ENCODE measurements at regions not wholly inside any gene's neighbourhood (a gene's known extent, or its start where the extent isn't known, plus 50 kb on each side); places are given as distances from the start of the nearest gene placed in this dataset.

DNA sequence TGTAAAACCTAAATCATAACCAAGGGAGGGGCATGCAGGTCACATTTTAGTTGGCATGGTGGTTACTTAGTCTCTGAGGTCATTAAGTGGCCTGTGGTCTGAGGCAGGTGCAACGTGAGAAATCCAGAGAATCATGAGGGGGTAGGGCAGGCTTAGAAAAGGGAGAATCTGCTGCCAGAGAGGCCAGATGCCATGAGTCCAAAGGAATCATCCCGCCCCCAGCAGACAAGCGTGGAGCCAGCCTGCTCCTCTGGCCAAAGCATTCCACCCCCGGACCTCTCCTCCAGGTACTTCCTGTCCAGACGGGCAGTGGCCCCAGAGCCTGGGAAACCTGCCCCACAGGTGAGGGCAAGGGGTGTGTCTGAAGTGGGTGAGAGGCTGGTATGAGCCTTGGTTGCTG is 196.4 kb upstream of the ZNF32 start:
- DNase-seq (ENCODE audit: low spot score), result no peak
- H2BK12ac ChIP-seq (ENCODE audit: low read length), result no peak overlapping the region
- no peak overlapping the region for H3K14ac ChIP-seq (ENCODE audit: low read length)
- no peak overlapping the region for H3K27ac ChIP-seq (replicated peaks; ENCODE audit: low read length)
- H2BK120ac ChIP-seq (ENCODE audit: low read depth, low read length), result no peak overlapping the region
- no peaks in the 10 kb centered on the region for H3K4me1 ChIP-seq (ENCODE audit: control insufficient read depth in 2 of 2, insufficient read depth in 1 of 2, low read depth in 1 of 2, low read length in 2 of 2)
- no peak overlapping the region for H4K91ac ChIP-seq (ENCODE audit: low read depth, low read length, poor library complexity)
- H3K9ac ChIP-seq (ENCODE audit: low read depth, low read length, poor library complexity), result no peak overlapping the region
- no peak overlapping the region for H2AK5ac ChIP-seq (ENCODE audit: low read depth, low read length)
- no peaks in the 10 kb centered on the region for H3K27me3 ChIP-seq (ENCODE audit: control insufficient read depth in 3 of 3, insufficient read depth in 3 of 3, low read depth in 1 of 3, low read length in 3 of 3)
- no CpG with 5 or more reads among the region's 5 CpGs for WGBS, 2 donors (ENCODE audit: extremely low coverage in 2 of 2, insufficient read length in 2 of 2, insufficient replicate concordance in 1 of 2)
- H3K23ac ChIP-seq (ENCODE audit: low read depth, low read length, poor library complexity), result no peak overlapping the region
- H4K8ac ChIP-seq (ENCODE audit: low read depth, low read length), result no peak overlapping the region
- no peaks in the 10 kb centered on the region for H3K9me3 ChIP-seq (replicated peaks in 1 of 2; ENCODE audit: control insufficient read depth in 2 of 2, insufficient read depth in 1 of 2, low read depth in 1 of 2, low read length in 2 of 2)
- no peak overlapping the region for H2BK5ac ChIP-seq (ENCODE audit: low read length)
- no peak overlapping the region for H3K4me3 ChIP-seq (ENCODE audit: low read length in 2 of 2)
- no peaks in the 10 kb centered on the region for H3K36me3 ChIP-seq (replicated peaks in 1 of 2; ENCODE audit: control insufficient read depth in 2 of 2, insufficient read depth in 2 of 2, low read length in 2 of 2)
- H3K4ac ChIP-seq (ENCODE audit: low read length), result no peak overlapping the region
- H3K4me2 ChIP-seq (ENCODE audit: insufficient read depth, low read length, poor library complexity, severe bottlenecking), result no peak overlapping the region
- H3K18ac ChIP-seq (ENCODE audit: low read length), result no peak overlapping the region
- H2BK15ac ChIP-seq (ENCODE audit: low read length), result no peak overlapping the region
- H2AFZ ChIP-seq (ENCODE audit: low read length), result no peak overlapping the region
- H3K79me1 ChIP-seq (ENCODE audit: low read depth, low read length), result no peaks in the 10 kb centered on the region

DNA sequence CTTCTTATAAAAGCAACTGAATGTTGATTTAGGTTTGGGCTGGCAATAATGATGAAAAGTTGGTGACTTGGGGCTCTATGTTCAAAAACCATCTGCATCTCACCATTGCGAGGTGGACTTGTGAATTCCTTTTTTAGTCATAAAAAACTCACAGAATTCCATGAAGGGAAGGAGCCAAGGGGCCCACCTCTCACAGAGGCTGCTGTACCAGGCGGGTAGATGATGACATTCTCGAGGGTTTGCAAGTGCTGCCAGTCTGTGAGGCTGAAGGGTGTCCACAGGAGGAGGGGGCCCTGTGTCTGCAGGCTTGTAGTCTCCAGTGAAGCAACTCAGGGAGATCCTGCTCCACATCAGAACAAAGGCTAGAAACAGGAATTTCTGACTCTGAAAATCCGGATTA is 195.5 kb upstream of the ZNF32 start:
- Histone ChIP-seq H2AK5ac (ENCODE audit: low read depth, low read length) (no peak overlapping the region), H3K14ac (ENCODE audit: low read length) (no peak overlapping the region), H2BK15ac (ENCODE audit: low read length) (no peak overlapping the region), H3K27ac (replicated peaks; ENCODE audit: low read length) (no peak overlapping the region), H3K9me3 (replicated peaks in 1 of 2; ENCODE audit: control insufficient read depth in 2 of 2, insufficient read depth in 1 of 2, low read depth in 1 of 2, low read length in 2 of 2) (no peaks in the 10 kb centered on the region), H4K91ac (ENCODE audit: low read depth, low read length, poor library complexity) (no peak overlapping the region), H3K4me1 (ENCODE audit: control insufficient read depth in 2 of 2, insufficient read depth in 1 of 2, low read depth in 1 of 2, low read length in 2 of 2) (no peaks in the 10 kb centered on the region), H3K4ac (ENCODE audit: low read length) (no peak overlapping the region), H2BK12ac (ENCODE audit: low read length) (no peak overlapping the region), H3K23ac (ENCODE audit: low read depth, low read length, poor library complexity) (no peak overlapping the region), H3K36me3 (replicated peaks in 1 of 2; ENCODE audit: control insufficient read depth in 2 of 2, insufficient read depth in 2 of 2, low read length in 2 of 2) (no peaks in the 10 kb centered on the region), H3K27me3 (ENCODE audit: control insufficient read depth in 3 of 3, insufficient read depth in 3 of 3, low read depth in 1 of 3, low read length in 3 of 3) (no peaks in the 10 kb centered on the region), H3K4me2 (ENCODE audit: insufficient read depth, low read length, poor library complexity, severe bottlenecking) (no peak overlapping the region), H3K79me1 (ENCODE audit: low read depth, low read length) (no peaks in the 10 kb centered on the region), H3K9ac (ENCODE audit: low read depth, low read length, poor library complexity) (no peak overlapping the region), H2BK120ac (ENCODE audit: low read depth, low read length) (no peak overlapping the region), H4K8ac (ENCODE audit: low read depth, low read length) (no peak overlapping the region), H3K18ac (ENCODE audit: low read length) (no peak overlapping the region), H2AFZ (ENCODE audit: low read length) (no peak overlapping the region), H2BK5ac (ENCODE audit: low read length) (no peak overlapping the region), H3K4me3 (ENCODE audit: low read length in 2 of 2) (no peak overlapping the region)
- no CpG with 5 or more reads among the region's 4 CpGs for WGBS, 2 donors (ENCODE audit: extremely low coverage in 2 of 2, insufficient read length in 2 of 2, insufficient replicate concordance in 1 of 2)
- DNase-seq (ENCODE audit: low spot score), result no peak

DNA sequence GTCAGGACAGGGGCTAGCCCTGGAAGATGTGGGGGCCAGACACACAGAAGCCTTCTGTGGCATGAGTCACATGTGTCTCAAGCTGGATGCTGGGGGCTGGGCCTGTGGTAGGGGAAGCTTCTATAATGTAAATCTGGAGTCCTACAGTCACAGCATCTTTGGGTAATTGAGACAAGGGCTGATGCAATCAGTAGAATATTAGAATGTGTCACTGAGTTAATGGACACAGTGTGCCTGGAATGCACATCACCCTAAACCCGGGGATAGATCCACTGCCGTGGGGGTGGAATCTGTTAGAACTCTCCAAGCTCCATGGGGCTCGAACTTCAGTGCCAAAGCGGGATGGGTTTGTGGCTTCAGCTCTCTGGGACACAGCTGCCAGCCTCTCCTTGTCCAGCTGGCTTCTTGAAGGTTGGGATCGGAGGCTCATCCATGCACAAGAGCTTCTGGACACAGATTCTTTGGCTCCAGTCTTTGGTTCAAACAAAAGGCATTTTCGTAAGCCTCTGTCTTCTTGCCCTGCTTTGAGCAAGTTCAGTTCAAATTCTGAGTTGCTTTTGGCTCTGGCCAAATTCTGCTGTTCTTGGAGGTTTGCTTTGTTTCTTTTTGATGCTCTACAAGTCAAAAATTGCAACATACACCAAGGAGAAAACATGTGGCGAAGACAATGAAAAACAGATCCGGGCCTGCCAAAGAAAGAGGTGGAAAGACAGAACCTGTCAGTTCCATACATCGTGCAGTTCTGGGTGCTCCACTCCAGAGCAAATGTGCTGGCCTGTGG is 194.8 kb upstream of the ZNF32 start:
- Histone ChIP-seq H4K8ac (ENCODE audit: low read depth, low read length) (no peak overlapping the region), H3K4me2 (ENCODE audit: insufficient read depth, low read length, poor library complexity, severe bottlenecking) (no peak overlapping the region), H3K27me3 (ENCODE audit: control insufficient read depth in 3 of 3, insufficient read depth in 3 of 3, low read depth in 1 of 3, low read length in 3 of 3) (no peaks in the 10 kb centered on the region), H3K79me1 (ENCODE audit: low read depth, low read length) (no peaks in the 10 kb centered on the region), H2BK120ac (ENCODE audit: low read depth, low read length) (no peak overlapping the region), H3K9ac (ENCODE audit: low read depth, low read length, poor library complexity) (no peak overlapping the region), H3K18ac (ENCODE audit: low read length) (no peak overlapping the region), H3K23ac (ENCODE audit: low read depth, low read length, poor library complexity) (no peak overlapping the region), H2AFZ (ENCODE audit: low read length) (no peak overlapping the region), H2BK12ac (ENCODE audit: low read length) (no peak overlapping the region), H3K14ac (ENCODE audit: low read length) (no peak overlapping the region), H2AK5ac (ENCODE audit: low read depth, low read length) (no peak overlapping the region), H3K27ac (replicated peaks; ENCODE audit: low read length) (no peak overlapping the region), H3K4me1 (ENCODE audit: control insufficient read depth in 2 of 2, insufficient read depth in 1 of 2, low read depth in 1 of 2, low read length in 2 of 2) (no peaks in the 10 kb centered on the region), H3K9me3 (replicated peaks in 1 of 2; ENCODE audit: control insufficient read depth in 2 of 2, insufficient read depth in 1 of 2, low read depth in 1 of 2, low read length in 2 of 2) (no peaks in the 10 kb centered on the region), H3K4ac (ENCODE audit: low read length) (no peak overlapping the region), H2BK5ac (ENCODE audit: low read length) (no peak overlapping the region), H3K4me3 (ENCODE audit: low read length in 2 of 2) (no peak overlapping the region), H2BK15ac (ENCODE audit: low read length) (no peak overlapping the region), H4K91ac (ENCODE audit: low read depth, low read length, poor library complexity) (no peak overlapping the region), H3K36me3 (replicated peaks in 1 of 2; ENCODE audit: control insufficient read depth in 2 of 2, insufficient read depth in 2 of 2, low read length in 2 of 2) (no peaks in the 10 kb centered on the region)
- WGBS, 2 donors (ENCODE audit: extremely low coverage in 2 of 2, insufficient read length in 2 of 2, insufficient replicate concordance in 1 of 2), result no CpG with 5 or more reads among the region's 9 CpGs
- no peak for DNase-seq (ENCODE audit: low spot score)

DNA sequence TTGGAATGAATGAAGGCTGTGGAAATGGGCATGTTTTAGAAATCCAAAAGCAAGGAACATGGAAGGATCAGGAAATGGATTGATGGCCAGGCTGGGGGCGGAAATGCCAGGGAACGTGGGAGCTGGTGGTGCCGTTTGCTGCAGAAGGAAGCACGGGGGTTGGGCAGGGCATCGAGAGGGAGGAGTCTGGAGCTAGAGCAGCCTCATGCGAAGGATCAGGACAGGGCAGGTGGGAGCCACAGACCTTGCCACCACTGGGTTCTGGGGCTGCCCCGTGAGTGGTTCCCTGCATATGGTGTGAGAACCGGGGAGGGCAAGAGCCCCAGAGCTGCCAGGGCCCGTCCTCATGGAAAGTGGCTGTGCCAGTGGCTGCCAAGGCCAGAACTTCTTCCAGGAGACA is 193.8 kb upstream of the ZNF32 start:
- Histone ChIP-seq H3K4me3 (ENCODE audit: low read length in 2 of 2) (no peak overlapping the region), H2BK15ac (ENCODE audit: low read length) (no peak overlapping the region), H3K27ac (replicated peaks; ENCODE audit: low read length) (no peak overlapping the region), H4K8ac (ENCODE audit: low read depth, low read length) (no peak overlapping the region), H3K4ac (ENCODE audit: low read length) (no peak overlapping the region), H2BK5ac (ENCODE audit: low read length) (no peak overlapping the region), H3K36me3 (replicated peaks in 1 of 2; ENCODE audit: control insufficient read depth in 2 of 2, insufficient read depth in 2 of 2, low read length in 2 of 2) (no peaks in the 10 kb centered on the region), H2AK5ac (ENCODE audit: low read depth, low read length) (no peak overlapping the region), H3K4me2 (ENCODE audit: insufficient read depth, low read length, poor library complexity, severe bottlenecking) (no peak overlapping the region), H3K18ac (ENCODE audit: low read length) (no peak overlapping the region), H2AFZ (ENCODE audit: low read length) (no peak overlapping the region), H3K23ac (ENCODE audit: low read depth, low read length, poor library complexity) (no peak overlapping the region), H3K9me3 (replicated peaks in 1 of 2; ENCODE audit: control insufficient read depth in 2 of 2, insufficient read depth in 1 of 2, low read depth in 1 of 2, low read length in 2 of 2) (no peaks in the 10 kb centered on the region), H3K4me1 (ENCODE audit: control insufficient read depth in 2 of 2, insufficient read depth in 1 of 2, low read depth in 1 of 2, low read length in 2 of 2) (no peaks in the 10 kb centered on the region), H3K27me3 (ENCODE audit: control insufficient read depth in 3 of 3, insufficient read depth in 3 of 3, low read depth in 1 of 3, low read length in 3 of 3) (no peaks in the 10 kb centered on the region), H4K91ac (ENCODE audit: low read depth, low read length, poor library complexity) (no peak overlapping the region), H2BK12ac (ENCODE audit: low read length) (no peak overlapping the region), H3K79me1 (ENCODE audit: low read depth, low read length) (no peaks in the 10 kb centered on the region), H3K9ac (ENCODE audit: low read depth, low read length, poor library complexity) (no peak overlapping the region), H3K14ac (ENCODE audit: low read length) (peak overlapping the region; percentile 5), H2BK120ac (ENCODE audit: low read depth, low read length) (no peak overlapping the region)
- DNase-seq (ENCODE audit: low spot score), result no peak
- no CpG with 5 or more reads among the region's 9 CpGs for WGBS, 2 donors (ENCODE audit: extremely low coverage in 2 of 2, insufficient read length in 2 of 2, insufficient replicate concordance in 1 of 2)
